H9 (cell line): ENCODE measurements at regions not wholly inside any gene's neighbourhood (a gene's known extent, or its start where the extent isn't known, plus 50 kb on each side); places are given as distances from the start of the nearest gene placed in this dataset.

Experiments
- DNase-seq: peaks from one replicate; pipeline ENCODE4 v3.0.0-alpha.2; 2017
- H2AFZ ChIP-seq: one replicate; pipeline ENCODE4 v1.6.1; 2013; ENCODE audit warnings: mild to moderate bottlenecking, low read length, control low read depth, moderate library complexity
- H2AK5ac ChIP-seq: 2 replicates; pipeline ENCODE4 v1.6.1; 2013; ENCODE audit warnings: low read length, control low read depth, mixed read lengths; ENCODE audit not compliant: insufficient read length
- H2BK120ac ChIP-seq: one replicate; pipeline ENCODE4 v1.6.1; 2013; ENCODE audit warnings: low read depth, mild to moderate bottlenecking, low read length, control low read depth, inconsistent platforms; ENCODE audit not compliant: poor library complexity, severe bottlenecking
- H2BK12ac ChIP-seq: 2 replicates; pipeline ENCODE4 v1.6.1; 2013; ENCODE audit warnings: low read length, control low read depth, mixed read lengths, low read depth; ENCODE audit not compliant: insufficient read length
- H2BK15ac ChIP-seq: 2 replicates; pipeline ENCODE4 v1.6.1; 2013; ENCODE audit warnings: low read depth, low read length, control low read depth
- H2BK20ac ChIP-seq: one replicate; pipeline ENCODE4 v1.6.1; 2013; ENCODE audit warnings: low read depth, mild to moderate bottlenecking, low read length, control low read depth, inconsistent platforms; ENCODE audit not compliant: poor library complexity, severe bottlenecking
- H2BK5ac ChIP-seq: 2 replicates; pipeline ENCODE4 v1.6.1; 2013; ENCODE audit warnings: low read length, control low read depth, mixed read lengths; ENCODE audit not compliant: insufficient read length
- H3K14ac ChIP-seq: 2 replicates; pipeline ENCODE4 v1.6.1; 2013; ENCODE audit warnings: low read length, control low read depth; ENCODE audit not compliant: insufficient read depth
- H3K18ac ChIP-seq: 2 replicates; pipeline ENCODE4 v1.6.1; 2013; ENCODE audit warnings: low read depth, mild to moderate bottlenecking, mixed read lengths, low read length, control low read depth; ENCODE audit not compliant: insufficient read length
- H3K23ac ChIP-seq: 2 replicates; pipeline ENCODE4 v1.6.1; 2013; ENCODE audit warnings: low read length, control low read depth, mixed read lengths, low read depth; ENCODE audit not compliant: insufficient read length
- H3K23me2 ChIP-seq: 2 replicates; pipeline ENCODE4 v1.6.1; 2013; ENCODE audit warnings: low read depth, mild to moderate bottlenecking, mixed read lengths, low read length, control low read depth; ENCODE audit not compliant: insufficient read length, poor library complexity, severe bottlenecking
- H3K27ac ChIP-seq: 2 replicates; pipeline ENCODE4 v1.5.1; 2013; ENCODE audit warnings: low read length, control low read depth, mixed read lengths, low read depth; ENCODE audit not compliant: insufficient read length
- H3K27me3 ChIP-seq: 2 replicates; pipeline ENCODE4 v1.6.1; 2013; ENCODE audit warnings: low read length, control low read depth, inconsistent platforms; ENCODE audit not compliant: insufficient read depth
- H3K4ac ChIP-seq: 2 replicates; pipeline ENCODE4 v1.6.1; 2013; ENCODE audit warnings: low read depth, mild to moderate bottlenecking, control low read depth, inconsistent platforms, low read length, moderate library complexity
- H3K4me1 ChIP-seq: 2 replicates; pipeline ENCODE4 v1.6.1; 2013; ENCODE audit warnings: low read length, control low read depth, inconsistent platforms; ENCODE audit not compliant: insufficient read depth
- H3K4me2 ChIP-seq: 2 replicates; pipeline ENCODE4 v1.6.1; 2013; ENCODE audit warnings: low read length, control low read depth, mixed read lengths; ENCODE audit not compliant: insufficient read length, insufficient read depth
- H3K56ac ChIP-seq: 2 replicates; pipeline ENCODE4 v1.6.1; 2013; ENCODE audit warnings: low read depth, mild to moderate bottlenecking, mixed read lengths, low read length, control low read depth; ENCODE audit not compliant: insufficient read length
- H3K79me1 ChIP-seq: 2 replicates; pipeline ENCODE4 v1.6.1; 2013; ENCODE audit warnings: low read depth, mild to moderate bottlenecking, moderate library complexity, low read length, control low read depth, inconsistent platforms; ENCODE audit not compliant: insufficient read depth, poor library complexity, severe bottlenecking
- H3K79me2 ChIP-seq: 2 replicates; pipeline ENCODE4 v1.6.1; 2013; ENCODE audit warnings: low read length, control low read depth, inconsistent platforms; ENCODE audit not compliant: insufficient read depth
- H3K9ac ChIP-seq: 2 replicates; pipeline ENCODE4 v1.6.1; 2013; ENCODE audit warnings: low read length, control low read depth, mixed read lengths; ENCODE audit not compliant: insufficient read length; ENCODE audit errors: extremely low read depth
- H3K9me3 ChIP-seq: one replicate; pipeline ENCODE4 v1.6.1; 2013; ENCODE audit warnings: low read depth, low read length, inconsistent platforms; ENCODE audit not compliant: control insufficient read depth
- H3T11ph ChIP-seq: one replicate; pipeline ENCODE4 v1.6.1; 2013; ENCODE audit warnings: mild to moderate bottlenecking, low read length, control low read depth, inconsistent platforms
- H4K20me1 ChIP-seq: one replicate; pipeline ENCODE4 v1.6.1; 2013; ENCODE audit not compliant: control insufficient read depth, insufficient read length, insufficient read depth
- H4K5ac ChIP-seq: 2 replicates; pipeline ENCODE4 v1.6.1; 2013; ENCODE audit warnings: low read depth, mild to moderate bottlenecking, mixed read lengths, low read length, control low read depth; ENCODE audit not compliant: insufficient read length
- H4K8ac ChIP-seq: replicated peaks from 2 replicates; pipeline ENCODE4 v1.6.1; 2013; ENCODE audit warnings: low read length, control low read depth, mixed read lengths, low read depth; ENCODE audit not compliant: insufficient read length
- H4K91ac ChIP-seq: 2 replicates; pipeline ENCODE4 v1.6.1; 2013; ENCODE audit warnings: low read depth, mild to moderate bottlenecking, moderate library complexity, mixed read lengths, low read length, control low read depth; ENCODE audit not compliant: insufficient read length
- H3K27ac Mint-ChIP-seq, 3 experiments: 2 replicates in 2 of 3; 3 replicates in 1 of 3; pipeline ENCODE4 v1.8.0; 2020 to 2021; ENCODE audit warnings: mixed read lengths in 3 of 3, mild to moderate bottlenecking in 1 of 3, moderate library complexity in 1 of 3
- H3K27me3 Mint-ChIP-seq: 2 replicates; pipeline ENCODE4 v1.8.0; 2021; ENCODE audit warnings: low read depth, mild to moderate bottlenecking, moderate library complexity, mixed read lengths
- H3K36me3 Mint-ChIP-seq, 3 experiments: 2 replicates in 2 of 3; 3 replicates in 1 of 3; pipeline ENCODE4 v1.8.0; 2020 to 2021; ENCODE audit warnings: low read depth in 3 of 3, mixed read lengths in 3 of 3; ENCODE audit not compliant: insufficient read depth in 1 of 3
- H3K4me1 Mint-ChIP-seq, 2 experiments: 2 replicates each; pipeline ENCODE4 v1.8.0; 2020; ENCODE audit warnings: mixed read lengths in 2 of 2
- H3K4me3 Mint-ChIP-seq, 2 experiments: 2 replicates in 1 of 2; 3 replicates in 1 of 2; pipeline ENCODE4 v1.8.0; 2020 to 2021; ENCODE audit warnings: mild to moderate bottlenecking in 2 of 2, mixed read lengths in 2 of 2, moderate library complexity in 1 of 2
- H3K9me3 Mint-ChIP-seq, 2 experiments: 2 replicates in 1 of 2; 3 replicates in 1 of 2; pipeline ENCODE4 v1.8.0; 2020; ENCODE audit warnings: mild to moderate bottlenecking in 2 of 2, mixed read lengths in 2 of 2, moderate library complexity in 1 of 2
- CTCF ChIP-seq: fragments of 200-600 bp; sonication (generic); conservative IDR thresholded peaks from 3 replicates; pipeline ENCODE4 v1.8.0; 2021; ENCODE audit warnings: antibody characterized with exemption, mild to moderate bottlenecking
- WGBS: extraction: QIAGEN DNeasy Blood & Tissue Kit; methylation state at CpG from one replicate; pipeline ENCODE4 v1.1.7; 2013; ENCODE audit warnings: missing lambda C conversion rate, low lambda C conversion rate, mixed read lengths; ENCODE audit not compliant: insufficient read length; ENCODE audit errors: extremely low coverage; 5-methylcytosine and 5-hydroxymethylcytosine counted together

GRCh38 chr3:182713111-182713510 is 80.2 kb upstream of the ATP11B start:
- H3K9me3 Mint-ChIP-seq = no peaks in the 10 kb centered on the region; a peak in 1 of 5 replicates
- TF ChIP-seq CTCF = no peak
- Histone ChIP-seq H2BK120ac (no peak overlapping the region), H2BK15ac (no peak overlapping the region), H4K20me1 (no peaks in the 10 kb centered on the region), H3K9ac (no peak overlapping the region), H3K9me3 (no peaks in the 10 kb centered on the region), H3T11ph (no peak overlapping the region), H3K4ac (no peak overlapping the region), H3K18ac (no peak overlapping the region), H4K91ac (no peak overlapping the region), H4K5ac (no peak overlapping the region), H2BK12ac (no peak overlapping the region), H2AFZ (no peak overlapping the region), H3K79me1 (no peaks in the 10 kb centered on the region), H3K4me1 (no peaks in the 10 kb centered on the region; the same call in 1 of the 2 replicates), H3K56ac (no peak overlapping the region), H3K23me2 (no peaks in the 10 kb centered on the region), H2BK20ac (no peak overlapping the region), H3K79me2 (no peaks in the 10 kb centered on the region), H3K4me2 (no peak overlapping the region), H3K23ac (no peak overlapping the region), H3K14ac (no peak overlapping the region), H3K27me3 (no peaks in the 10 kb centered on the region), H3K27ac (no peak overlapping the region), H4K8ac (no peak overlapping the region), H2BK5ac (no peak overlapping the region), H2AK5ac (no peak overlapping the region)
- H3K27me3 Mint-ChIP-seq = no peaks in the 10 kb centered on the region
- no peak for DNase-seq
- WGBS = no CpG with 5 or more reads among the region's 3 CpGs
- no peak overlapping the region for H3K27ac Mint-ChIP-seq
- peaks cover 9 to 16% of the 10 kb centered on the region in 2 experiments for H3K4me1 Mint-ChIP-seq
- no peak overlapping the region for H3K4me3 Mint-ChIP-seq
- no peaks in the 10 kb centered on the region for H3K36me3 Mint-ChIP-seq
